HG03103 (cell line): ENCODE measurements at regions not wholly inside any gene's neighbourhood (a gene's known extent, or its start where the extent isn't known, plus 50 kb on each side); places are given as distances from the start of the nearest gene placed in this dataset.
"Not testable (repeated sequence)": the region's sequence is repeated elsewhere in the genome, so short reads cannot be mapped to it uniquely, and the experiment has no call there.

Experiments
- ATAC-seq: cut with Tn5 transposase; IDR thresholded peaks from one replicate; pipeline ENCODE4 v1.9.1; 2021; ENCODE audit warnings: low read depth; ENCODE audit not compliant: unreplicated experiment

DNA sequence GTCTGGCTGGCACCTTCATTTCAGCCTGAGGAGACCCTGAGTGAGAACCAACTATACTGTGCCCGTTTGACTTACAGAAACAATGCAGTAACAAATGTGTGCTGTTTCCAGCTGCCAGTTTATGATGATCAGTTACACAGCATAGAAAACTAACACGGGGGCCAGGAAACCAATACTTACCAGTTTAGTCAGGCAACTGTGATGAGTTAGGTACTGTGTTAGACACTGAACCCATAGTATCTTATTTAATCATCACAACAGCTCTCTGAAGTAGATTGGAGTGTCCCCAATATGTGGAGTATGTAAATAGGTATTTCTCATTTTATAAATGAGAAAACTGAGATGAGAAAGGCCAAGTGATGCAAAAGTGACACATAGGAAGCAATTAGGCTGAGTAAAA lies 620.9 kb upstream of the KLF12 start:
- no peak for ATAC-seq

DNA sequence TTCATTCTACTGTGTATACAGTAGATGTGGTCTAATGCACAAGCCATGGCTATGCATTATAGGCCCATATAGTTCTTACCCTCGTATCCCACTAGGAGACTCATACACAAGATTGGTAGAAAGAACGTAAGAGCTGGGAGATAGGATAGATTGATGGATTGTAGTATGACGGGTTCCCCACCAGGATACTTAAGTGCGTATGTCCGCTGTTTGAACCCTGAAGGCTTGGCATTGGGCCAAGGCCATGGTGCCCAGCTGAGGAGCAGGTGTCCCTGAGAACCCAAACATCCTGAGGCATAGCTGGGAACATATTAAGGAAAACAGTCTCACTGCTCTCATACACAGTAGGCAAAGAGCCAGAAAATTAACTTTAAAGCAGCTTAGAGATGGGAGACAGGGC lies 617.5 kb upstream of the KLF12 start:
- ATAC-seq, result no peak

DNA sequence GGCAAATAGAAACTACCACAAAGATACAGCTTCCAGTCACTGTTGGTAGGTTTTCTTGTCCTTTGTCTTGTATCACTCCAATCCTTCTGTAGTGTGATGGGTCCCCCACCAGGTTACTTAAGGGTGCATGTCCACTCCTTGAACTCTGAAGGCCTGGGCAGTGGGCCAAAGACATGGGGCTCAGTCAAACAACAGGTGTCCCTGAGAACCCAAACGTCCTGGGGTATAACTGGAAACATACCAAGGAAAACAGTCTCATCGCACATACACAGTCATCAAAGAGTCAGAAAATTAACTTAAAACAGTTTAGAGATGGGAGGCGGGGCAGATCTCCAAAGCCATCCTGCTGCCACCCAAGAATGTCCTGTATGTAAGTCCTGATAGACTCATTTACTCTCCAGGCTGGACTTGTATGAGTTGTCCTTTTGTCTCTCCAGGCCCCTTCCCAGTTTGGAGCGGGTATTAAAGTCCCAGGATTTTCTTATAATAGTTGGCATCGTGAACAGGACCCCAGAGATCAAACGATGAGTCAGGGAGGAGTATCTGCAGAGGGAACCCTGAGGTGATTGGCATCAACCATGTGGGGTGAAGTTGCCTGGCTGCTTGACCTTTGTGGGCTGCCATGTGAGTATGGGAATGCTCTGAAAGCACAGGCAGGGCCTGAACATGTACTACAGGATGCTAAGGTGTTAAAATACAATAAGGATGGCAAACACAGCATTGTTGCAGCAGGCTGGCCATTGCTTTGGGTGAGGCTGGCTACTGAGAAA lies 613.2 kb upstream of the KLF12 start:
- ATAC-seq, result no peak

DNA sequence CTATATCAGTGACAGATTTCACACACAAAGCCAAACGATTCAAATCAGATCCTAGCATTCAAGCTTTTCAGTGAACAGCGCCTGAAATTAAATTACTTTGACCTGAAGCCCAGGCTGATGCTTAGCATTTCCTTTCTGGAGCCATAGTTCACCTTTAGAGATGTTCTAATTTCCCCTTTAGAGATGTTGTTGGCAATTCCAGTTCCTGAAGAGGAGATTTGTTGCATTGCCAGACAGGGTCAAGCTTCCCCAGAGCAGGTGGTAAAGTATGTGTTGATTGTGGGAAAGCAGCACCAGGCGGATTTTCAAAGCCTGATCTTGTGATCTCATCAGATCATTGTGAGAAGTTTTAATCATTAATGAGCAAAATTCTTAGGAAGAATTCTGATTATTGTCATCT lies 609.8 kb upstream of the KLF12 start:
- ATAC-seq, result no peak

DNA sequence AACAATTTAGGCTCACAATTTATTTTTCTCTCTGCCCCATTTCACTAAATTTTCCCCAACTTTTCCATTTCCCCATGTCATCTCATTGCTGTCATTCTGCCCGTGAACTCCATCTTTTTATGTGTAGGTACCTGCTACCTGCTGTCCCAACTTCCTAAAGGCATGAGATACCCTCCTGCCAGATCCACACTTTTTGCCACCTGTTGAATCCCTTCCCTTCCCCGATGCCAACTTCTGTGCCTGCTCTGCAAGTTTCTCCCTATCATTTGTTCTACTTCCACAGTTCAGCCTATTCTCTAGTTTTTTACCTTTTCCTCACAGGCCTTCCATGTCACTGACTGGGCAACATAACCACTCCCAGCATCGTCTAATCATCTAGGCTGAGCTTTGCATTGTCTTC lies 607.5 kb upstream of the KLF12 start:
- ATAC-seq, result no peak

DNA sequence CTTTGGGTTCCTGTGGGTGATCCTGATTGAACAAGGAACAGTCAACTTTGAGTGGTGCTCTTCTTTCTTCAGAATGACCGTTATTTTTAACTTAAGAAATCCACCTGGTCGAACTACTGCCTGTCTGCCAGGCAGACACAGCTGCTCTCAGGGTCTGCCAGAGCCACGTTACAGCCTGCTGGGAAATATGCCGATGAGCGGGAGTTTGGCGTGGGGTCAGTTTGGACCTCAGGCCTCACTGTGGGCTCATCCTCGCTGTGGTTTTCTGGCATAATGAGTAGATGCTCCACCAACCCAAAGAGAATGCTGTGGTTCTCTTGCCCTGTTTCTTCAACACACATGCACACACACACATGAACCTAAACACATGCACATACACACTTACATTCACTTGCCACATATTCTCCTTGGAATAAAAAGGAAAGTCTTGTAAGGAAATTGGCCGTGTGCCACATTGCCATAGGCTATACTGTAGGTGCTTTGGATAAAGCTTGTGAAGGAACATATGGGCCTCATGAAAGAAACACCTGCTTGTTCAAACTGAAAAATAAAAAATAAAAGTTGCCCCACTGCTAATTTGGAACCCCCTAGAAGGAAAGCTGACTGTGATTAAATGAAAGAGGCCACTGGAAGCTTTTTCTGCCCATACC lies 598.7 kb upstream of the KLF12 start:
- ATAC-seq, result no peak

DNA sequence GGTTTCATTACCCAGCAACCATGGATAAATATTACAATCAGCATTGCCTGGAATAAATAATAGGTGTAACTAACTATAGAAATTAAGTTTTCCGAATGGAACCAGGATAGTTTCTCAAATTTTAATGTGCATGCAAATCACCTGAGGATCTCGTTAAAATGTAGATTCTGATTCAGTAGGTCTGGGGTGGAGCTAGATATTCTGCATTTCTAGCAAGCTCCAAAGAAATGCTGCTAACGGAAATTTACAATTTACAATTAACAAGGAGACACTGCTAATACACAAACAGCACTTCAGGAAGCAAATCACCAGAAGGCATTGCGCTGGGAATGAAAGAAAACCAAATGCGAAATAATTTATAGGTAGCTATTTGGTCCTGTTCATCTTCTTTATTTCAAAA lies 597.5 kb upstream of the KLF12 start:
- ATAC-seq, result no peak

DNA sequence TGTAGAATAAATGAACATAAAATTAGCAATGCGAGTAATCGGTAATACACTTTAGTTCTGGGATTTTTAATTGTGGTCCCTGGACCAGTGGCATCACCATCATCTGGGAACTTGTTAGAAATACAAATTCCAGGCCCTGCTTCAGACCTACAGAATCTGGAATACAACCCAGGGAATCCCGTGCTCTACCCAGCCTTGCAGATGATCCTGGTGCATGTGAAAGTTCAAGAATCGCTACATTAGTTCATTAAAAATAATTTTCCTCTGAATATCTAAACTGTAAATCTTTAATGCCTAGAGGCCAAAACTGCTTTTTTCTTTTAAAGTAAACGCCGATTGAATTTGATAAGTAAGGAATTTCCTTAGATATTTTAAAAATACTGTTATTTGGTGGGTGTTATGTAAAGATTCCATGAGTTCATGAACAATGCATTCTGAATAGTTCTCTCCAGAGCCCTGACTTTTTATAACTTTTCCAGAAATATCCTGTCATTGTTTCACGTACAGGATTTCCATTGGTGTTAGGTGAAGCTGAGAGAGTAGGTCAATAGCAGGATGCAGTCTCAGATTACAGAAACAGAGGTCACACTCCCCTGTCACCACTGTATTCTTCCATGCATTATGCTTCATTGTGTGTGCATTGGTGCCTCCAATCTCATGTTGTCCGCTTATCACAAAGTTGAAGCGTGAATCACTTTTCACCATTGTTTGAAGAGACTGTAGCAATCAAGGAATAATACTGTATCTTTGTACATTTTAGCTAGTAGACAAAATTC lies 596.5 kb upstream of the KLF12 start:
- no peak for ATAC-seq

DNA sequence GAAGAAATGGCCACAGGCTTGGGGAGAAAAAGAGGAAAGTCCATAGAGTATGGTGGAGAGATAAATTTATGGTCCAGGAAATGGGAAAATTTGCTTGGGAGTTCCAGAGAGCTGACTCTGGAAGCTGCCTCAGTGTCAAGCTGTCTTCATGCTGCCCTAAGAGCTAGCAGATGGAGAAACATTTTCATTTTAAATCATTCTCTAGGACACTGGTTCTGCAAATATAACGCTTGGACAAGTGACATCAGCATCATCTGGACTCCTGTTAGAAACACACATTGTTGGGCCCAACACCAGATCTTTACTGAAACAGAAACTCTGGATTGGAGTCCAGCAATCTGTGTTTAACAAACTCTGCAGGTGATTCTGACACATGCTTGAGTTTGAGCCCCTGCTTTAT lies 592.0 kb upstream of the KLF12 start:
- ATAC-seq, result no peak

DNA sequence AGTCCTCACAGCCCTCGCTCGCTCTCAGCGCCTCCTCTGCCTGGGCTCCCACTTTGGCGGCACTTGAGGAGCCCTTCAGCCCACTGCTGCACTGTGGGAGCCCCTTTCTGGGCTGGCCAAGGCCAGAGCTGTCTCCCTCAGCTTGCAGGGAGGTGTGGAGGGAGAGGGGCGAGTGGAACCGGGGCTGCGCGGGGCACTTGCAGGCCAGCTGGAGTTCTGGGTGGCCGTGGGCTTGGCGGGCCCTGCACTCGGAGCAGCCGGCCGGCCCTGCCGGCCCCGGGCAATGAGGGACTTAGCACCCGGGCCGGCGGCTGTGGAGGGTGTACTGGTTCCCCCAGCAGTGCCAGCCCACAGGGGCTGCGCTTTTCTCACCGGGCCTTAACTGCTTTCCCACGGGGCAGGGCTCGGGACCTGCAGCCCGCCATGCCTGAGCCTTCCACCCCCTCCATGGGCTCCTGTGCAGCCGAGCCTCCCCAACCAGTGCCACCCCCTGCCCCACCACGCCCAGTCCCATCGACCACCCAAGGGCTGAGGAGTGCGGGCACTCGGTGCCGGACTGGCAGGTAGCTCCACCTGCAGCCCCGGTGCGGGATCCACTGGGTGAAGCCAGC lies 584.1 kb upstream of the KLF12 start:
- ATAC-seq, result not testable (repeated sequence)

DNA sequence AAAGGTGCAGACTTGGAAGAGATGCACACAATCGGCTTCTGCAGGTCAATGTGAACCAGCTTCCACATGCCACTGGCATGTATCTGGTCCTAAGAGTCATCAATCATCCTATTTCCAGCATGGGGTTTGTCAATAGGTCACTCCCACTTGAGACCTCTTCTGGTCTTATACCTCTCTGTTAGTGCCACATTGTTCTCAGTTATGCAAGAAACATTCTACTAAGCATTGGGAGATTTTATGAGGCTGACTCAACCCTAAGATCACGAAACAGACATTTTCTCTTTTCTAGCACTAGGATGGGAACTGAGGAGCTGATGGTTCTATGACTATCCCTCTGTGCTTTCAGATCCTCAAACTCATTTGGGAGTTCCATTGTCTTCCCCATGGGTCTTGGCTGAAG lies 581.5 kb upstream of the KLF12 start:
- ATAC-seq, result no peak

DNA sequence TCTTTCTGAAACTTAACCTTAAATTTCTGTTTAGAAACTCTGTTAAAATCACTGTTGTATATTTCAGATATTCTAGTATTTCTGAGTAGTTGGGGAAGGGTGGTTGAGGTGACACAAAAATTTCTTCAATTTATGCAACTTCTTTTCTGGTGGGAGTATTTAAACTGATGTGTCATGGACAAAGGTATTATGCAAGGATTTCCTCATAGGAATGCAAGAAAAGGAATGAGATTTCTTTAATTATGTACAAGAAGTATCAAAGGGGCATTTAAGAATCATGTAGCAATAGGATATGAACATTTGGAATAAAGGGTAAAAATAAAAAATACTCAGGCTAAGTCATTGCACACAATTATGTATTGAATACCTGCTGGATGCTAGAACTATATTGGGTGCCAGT lies 575.8 kb upstream of the KLF12 start:
- no peak for ATAC-seq

DNA sequence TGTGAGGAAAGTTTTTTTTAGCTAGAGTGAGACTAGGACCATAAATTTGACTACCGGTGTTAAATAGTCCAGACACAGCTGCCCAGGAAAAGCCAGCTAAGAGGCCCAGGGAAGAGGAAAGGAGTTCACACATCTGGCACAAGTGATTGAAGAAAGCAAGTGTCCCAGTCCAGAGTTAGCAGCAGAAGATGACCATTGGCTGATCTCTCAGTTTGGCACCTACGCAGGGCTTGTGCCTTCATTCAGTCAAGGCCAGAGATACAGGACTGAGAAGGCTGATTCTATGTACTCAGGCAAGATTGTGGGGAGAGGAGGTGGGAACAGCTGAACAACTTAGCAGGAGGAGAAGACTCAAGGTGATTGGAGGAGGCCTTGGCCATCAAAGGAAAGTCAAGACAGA lies 575.0 kb upstream of the KLF12 start:
- ATAC-seq, result no peak

DNA sequence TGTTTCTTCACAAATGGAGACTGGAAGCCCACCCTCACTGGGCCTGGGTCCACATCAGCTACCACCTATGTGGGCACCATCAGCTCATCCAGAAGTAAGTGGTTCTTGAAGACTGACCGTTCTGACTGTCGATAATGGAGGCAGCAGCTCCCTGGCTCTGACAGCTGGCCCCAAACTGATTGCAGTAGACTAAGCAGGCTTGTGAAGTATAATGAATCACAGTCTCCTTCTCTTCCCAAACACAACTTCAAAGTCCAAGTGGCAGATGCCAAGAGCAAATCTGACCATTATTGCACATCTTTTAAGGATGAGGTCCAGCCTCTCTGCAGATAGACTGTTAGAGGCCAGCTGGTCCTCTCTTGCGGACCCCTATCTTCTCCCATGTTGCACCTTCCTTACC lies 574.4 kb upstream of the KLF12 start:
- no peak for ATAC-seq

DNA sequence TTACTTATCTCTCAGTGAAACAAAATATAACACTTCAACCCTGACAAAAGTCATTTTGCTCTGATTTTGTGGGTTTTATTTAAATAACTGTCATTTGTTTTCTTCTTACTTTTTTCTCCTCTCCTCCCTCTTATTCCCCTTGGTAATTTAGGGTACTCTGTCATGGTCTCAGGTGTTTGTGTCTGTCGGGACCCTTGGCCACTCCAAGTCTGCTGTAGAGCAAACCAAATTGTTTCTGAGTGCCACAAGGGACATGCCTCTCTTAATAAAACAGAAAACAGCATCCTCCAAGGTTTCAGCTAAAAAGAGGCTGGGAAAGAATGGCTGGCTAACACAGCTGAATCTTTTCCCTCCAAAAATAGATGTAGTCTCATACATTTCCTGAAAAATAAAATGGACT lies 573.1 kb upstream of the KLF12 start:
- no peak for ATAC-seq

DNA sequence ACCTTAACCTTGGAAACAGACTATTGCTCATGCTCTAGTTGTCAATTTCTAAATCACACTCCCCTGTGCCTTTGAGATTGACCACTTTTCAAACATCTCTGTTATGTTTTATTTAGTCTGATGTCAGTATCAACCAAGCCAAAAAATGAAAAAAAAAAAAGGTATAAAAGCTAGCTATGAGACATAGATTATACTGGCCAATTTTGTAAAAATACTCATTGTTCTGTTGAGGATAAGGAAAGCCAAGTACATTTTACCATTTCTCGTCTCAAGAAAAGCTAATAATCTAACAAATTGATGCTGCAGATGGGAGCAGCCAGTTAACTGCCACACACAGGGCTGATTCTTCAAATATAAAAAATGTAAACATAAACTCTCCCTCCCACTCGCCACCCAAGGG lies 572.6 kb upstream of the KLF12 start:
- ATAC-seq, result no peak

DNA sequence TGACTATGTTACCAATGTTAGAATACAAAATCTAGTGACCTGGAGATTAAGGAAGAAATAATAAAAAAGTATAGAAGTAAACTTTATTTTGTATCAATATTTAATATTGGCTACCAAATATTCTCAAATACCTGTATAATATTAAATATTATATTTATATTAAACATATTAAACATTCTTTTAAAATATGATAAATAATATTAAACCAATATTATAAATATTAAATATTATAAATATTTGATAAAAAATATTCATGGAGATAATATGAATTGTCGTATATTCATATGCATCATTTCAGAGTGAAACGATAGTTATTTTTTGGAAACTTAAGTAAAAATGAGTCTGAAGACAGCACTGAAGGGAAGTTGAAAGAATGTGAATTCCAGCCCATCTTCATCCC lies 571.2 kb upstream of the KLF12 start:
- no peak for ATAC-seq

DNA sequence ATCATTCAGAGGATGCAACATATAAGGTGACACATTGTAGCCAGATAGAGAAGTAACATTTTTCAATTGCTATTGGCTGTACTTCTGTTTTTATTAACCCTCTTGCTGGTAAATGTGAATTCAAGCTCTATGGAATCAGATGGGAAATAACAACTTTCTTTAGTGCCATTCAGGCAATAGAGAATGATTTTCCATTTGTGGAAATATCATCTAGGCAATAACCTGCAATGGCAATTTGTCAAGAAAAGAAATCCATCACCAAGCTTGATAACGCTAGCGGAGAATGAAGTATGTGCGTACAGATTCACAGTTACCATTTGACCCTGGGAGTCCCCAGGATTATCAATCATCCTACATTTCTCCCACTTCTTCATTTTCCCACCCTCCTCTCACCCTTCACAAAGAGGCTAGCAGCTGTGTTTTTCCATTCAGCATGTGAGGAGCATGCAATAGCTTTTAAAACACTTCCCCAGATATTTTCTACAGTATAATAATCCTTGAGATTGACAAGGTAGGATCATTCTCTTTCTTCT lies 569.7 kb upstream of the KLF12 start:
- ATAC-seq, result no peak

DNA sequence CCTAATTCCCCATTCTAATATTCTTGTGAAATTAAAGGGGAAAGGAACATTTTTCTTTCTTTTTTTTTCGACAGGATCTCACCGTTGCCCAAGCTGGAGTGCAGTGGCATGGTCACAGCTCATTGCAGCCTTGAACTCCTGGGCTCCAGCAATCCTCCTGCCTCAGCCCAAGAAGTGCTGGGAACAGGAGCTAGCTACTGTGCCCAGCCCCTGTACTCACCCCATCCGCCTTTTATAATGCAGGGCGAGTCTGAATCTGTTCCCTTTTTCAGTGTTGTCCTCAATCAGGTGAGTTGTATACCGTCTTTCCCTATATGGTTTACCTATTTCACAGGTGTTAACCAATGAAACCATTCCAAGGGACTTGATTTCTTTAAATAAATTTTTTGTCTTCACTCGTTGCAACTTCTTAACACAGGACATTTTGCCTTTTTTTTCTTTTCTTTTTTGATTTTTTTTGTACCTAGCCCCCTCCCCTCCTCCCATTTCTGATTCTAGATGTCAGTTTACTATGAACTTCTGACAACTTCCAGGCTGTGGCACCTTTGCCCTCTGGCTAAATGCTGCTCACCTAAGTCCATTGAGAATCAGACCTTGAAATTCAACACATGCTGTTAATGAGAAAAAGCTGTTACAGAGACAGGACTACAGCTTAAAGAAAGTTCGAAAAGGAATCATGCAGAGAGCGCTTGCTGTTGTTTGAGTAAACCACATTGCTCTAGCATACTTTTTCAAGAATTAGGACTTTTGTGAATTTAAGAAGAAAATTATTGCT lies 562.1 kb upstream of the KLF12 start:
- no peak for ATAC-seq

DNA sequence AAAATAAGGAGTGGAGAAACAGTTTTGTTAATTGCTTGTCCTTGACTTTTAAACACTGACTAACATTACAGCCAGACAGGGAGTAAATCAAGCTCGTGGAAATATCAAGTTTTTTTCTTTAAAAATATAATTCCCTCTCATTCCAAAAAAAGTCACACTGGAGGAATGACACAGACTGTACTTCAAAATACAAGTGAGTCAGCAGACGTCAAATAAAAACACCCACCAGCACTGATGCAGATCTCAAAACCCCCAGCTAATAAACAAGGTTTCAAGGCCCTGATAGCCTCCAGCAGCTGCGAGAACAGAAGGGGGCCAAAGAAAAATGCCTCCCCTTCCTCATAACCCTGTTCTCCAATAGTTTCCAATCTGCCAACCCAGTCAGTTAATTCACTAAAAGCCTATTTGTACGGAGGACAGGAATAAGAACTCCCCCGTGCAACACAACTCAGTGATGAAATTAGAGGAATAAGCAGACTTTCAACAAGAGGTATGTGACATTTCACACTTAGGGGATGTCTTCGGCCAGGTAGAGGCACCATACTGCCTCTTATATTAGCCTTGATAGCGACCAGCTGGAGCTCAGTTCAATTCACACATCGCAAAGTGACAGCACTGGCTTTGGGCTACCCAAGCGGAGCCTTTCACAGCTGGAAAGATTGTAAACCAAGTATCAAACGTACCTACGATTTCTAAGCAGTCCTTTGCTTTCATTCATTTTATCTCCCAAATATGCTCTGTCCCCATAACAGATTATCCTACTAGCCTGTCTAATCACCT lies 561.0 kb upstream of the KLF12 start:
- ATAC-seq, result no peak
